NCI-H1417 treated with DMSO at 0.1 percent for 48 hours (cell line): ENCODE measurements at regions not wholly inside any gene's neighbourhood (a gene's known extent, or its start where the extent isn't known, plus 50 kb on each side); places are given as distances from the start of the nearest gene placed in this dataset.
"Not testable (repeated sequence)": the region's sequence is repeated elsewhere in the genome, so short reads cannot be mapped to it uniquely, and the experiment has no call there.

Source experiments
- DNase-seq: peaks from one replicate; lab custom pipeline; 2025; lab: John Stamatoyannopoulos, UW

DNA sequence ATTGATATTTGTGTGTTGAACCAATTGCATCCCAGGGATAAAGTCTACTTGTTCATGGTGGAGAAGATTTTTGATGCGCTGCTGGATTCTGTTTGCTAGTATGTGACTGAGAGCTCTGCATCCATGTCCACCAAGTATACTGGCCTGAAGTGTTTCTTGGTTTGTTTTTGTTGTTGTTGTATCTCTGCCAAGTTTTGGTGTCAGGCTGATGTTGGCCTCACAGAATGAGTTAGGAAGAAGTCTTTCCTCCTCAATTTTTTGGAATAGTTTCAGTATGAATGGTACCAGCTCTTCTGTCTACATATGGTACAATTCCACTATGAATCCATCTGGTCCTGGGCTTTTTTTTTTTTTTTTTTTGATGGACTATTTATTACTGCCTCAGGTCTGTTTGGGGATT is 50.9 kb upstream of the OSTN start:
- no peak for DNase-seq

DNA sequence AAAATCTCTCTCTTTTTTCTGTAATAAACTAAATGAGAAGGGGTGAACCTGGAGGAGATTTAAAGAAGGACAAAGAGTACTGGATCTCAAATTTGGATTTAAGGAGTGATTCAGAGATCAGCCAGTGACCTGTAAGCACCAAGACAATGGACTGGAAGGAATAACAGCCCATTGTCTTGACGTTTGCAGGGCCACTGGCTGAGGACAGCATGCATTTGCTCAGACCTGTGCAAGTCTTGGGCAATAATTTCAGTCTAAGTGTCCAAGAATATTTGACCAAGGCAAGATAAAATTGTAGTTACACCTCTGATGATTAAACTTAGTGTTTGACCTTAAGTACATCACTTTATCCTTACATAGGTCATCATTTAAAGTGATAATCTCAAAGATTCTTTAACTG is 55.8 kb upstream of the OSTN start:
- DNase-seq: no peak

- DNase-seq: no peak
These were observed 57.3 kb upstream of the OSTN start for GRCh38 chr3:191141728-191142127.

DNA sequence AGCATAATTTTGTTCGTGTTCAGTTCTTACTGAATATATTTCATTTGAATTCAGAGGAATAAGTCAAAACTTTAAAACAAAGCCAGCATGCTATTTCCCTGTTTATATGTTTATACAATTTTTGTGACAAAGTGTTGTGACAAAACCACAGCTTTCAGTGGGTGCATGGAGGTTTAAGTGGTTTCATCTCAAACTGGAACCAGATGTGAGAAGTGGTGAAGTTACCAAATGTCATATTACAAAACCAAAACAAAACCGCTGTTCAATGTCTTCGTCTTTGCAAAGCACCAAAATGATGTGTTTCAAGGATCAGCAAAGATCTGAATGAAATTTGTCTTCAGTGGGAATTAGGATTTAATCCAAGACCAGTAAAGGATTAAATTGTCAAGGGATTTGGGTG is 59.3 kb upstream of the OSTN start:
- DNase-seq: no peak

DNA sequence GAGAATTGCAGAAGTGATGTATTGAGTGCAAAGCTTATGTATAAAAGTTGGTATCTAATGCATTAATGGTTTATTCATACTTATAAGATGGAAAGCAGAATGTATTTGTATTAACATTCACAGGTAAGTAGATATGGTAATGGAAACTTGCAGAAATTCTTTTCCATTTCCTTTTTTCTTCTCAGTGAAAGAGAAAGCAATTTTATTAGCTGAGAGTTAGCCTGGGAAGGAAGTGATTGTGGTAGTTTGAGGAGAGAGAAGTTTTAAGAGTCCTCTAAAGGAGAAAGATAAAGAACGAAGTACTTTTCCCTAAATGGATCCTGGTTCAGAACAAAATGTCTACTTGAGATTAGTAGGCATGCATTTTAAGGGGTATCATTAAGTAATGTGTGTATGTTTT is 60.1 kb upstream of the OSTN start:
- DNase-seq: no peak

DNA sequence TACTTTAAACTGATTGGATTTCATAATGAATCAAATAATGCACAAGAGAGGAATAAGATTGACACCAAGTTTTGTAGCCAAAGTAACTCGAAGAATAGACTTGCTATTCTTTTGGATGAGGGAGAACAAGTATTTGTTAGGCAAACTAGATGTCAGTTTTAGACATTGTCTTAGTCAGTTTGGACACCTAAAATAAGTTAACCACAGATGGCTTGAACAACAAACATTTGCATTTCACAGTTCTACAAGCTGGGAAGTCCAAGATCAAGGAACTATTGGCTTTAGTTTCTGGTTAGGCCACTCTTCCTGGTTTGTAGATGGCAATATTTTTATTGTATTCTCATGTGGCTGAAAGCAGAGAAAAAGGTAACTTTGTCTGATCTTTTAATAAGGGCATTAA is 61.3 kb upstream of the OSTN start:
- DNase-seq: no peak

GRCh38 chr3:191136347-191136746 is 62.7 kb upstream of the OSTN start:
- DNase-seq: no peak

GRCh38 chr3:191135175-191135574 is 63.9 kb upstream of the OSTN start:
- DNase-seq: no peak

- DNase-seq: no peak
These were observed 65.7 kb upstream of the OSTN start for GRCh38 chr3:191133359-191133758.

GRCh38 chr3:191131305-191131704 is 67.7 kb upstream of the OSTN start:
- no peak for DNase-seq

GRCh38 chr3:191124891-191125290 is 74.2 kb upstream of the OSTN start:
- DNase-seq: not testable (repeated sequence)

- DNase-seq: no peak
These were observed 75.1 kb upstream of the OSTN start for GRCh38 chr3:191123946-191124345.

- no peak for DNase-seq
These were observed 75.8 kb upstream of the OSTN start for GRCh38 chr3:191123231-191123630.

- no peak for DNase-seq
These were observed 78.4 kb upstream of the OSTN start for GRCh38 chr3:191120447-191121298.

- DNase-seq: no peak
These were observed 79.4 kb upstream of the OSTN start for GRCh38 chr3:191119415-191120295.

- no peak for DNase-seq
These were observed 87.3 kb upstream of the OSTN start for GRCh38 chr3:191111722-191112121.

DNA sequence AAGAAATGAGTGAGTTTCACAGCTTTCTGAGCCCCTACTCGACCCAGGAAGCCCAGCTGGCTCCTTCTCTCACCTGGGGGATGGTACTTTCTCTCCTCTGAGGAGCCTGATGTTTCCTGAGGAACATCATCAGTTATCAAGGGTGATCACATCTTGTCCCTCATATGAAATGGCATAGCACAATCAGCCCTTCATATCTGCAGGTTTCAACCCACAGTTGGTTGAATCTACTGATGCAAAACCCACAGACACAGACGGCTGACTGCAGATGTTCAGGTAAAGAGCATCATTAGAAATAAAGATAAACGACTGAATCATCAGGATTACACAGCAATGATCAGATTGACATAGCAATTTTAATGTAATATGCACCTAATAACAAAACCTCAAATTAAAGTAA is 93.6 kb upstream of the OSTN start:
- DNase-seq: no peak

- DNase-seq: no peak
These were observed 98.5 kb upstream of the OSTN start for GRCh38 chr3:191100516-191100915.

- DNase-seq: no peak
These were observed 104.8 kb upstream of the OSTN start for GRCh38 chr3:191094057-191094845.

GRCh38 chr3:191087391-191087790 is 111.7 kb upstream of the OSTN start:
- no peak for DNase-seq

DNA sequence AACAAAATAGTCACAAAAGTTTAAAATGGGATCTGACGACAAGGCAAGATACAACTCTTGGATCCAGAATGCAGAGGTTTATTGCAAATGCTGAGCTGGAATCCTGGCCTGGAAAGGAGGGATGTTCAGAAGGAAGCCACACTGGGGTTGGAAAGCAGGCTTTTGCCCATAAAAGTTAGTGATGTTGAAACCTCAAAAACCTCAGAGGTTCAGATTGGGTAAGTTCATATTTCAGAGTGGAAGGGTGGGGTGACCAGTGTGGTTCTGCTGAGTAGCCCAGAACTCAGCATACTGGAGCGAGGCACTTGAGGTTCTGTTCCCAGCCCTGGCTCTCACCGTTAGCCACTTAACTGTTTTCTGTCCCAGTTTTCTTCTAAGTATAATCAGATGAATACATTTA is 114.0 kb upstream of the OSTN start:
- DNase-seq: no peak

- not testable (repeated sequence) for DNase-seq
These were observed 120.1 kb upstream of the OSTN start for GRCh38 chr3:191078913-191079312.
